ENCODE measurements at regions not wholly inside any gene's neighbourhood (a gene's known extent, or its start where the extent isn't known, plus 50 kb on each side); places are given as distances from the start of the nearest gene placed in this dataset.

DNA sequence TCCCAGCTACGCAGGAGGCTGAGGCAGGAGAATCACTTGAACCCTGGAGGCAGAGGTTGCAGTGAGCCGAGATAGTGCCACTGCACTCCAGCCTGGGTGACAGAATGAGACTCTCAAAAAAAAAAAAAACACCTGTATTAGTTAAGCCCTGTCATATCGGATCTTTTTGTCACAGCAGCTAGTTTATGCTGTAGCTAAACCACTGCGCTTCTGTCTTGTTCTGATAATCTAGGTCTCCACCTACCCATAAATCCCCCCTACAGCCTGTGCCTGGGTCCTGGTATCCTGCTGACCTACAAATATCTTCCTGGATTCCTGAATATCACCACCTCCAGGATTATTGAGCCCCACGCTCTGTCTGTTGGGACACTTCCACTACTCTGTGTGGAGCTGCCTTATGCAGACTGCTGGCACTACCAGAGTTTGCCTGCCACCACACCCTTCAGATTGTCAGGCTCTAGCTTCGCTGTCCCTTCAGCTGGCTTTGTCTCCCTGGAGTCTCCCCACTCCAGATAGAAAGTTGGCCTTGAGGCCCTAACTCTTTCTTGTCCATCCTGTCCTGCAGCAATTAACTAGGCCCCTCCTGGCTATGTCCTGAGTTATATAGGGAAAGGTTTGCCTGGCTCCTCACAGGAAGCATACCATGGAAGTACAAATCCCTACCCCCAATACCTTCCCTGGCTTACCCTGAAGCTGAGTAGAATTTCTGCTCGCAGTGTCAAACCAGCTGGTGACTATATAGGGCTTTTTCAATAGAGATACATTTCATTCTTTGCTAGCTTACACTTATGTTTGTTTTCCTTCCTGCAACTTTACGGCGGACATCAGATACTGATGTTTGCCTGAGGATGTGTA lies 136.0 kb upstream of the SERTAD2 start:
- WGBS, 2 donors (ENCODE audit: low coverage in 1 of 2): 83 to 86% methylated on average over 2 to 9 of the region's 9 CpGs

DNA sequence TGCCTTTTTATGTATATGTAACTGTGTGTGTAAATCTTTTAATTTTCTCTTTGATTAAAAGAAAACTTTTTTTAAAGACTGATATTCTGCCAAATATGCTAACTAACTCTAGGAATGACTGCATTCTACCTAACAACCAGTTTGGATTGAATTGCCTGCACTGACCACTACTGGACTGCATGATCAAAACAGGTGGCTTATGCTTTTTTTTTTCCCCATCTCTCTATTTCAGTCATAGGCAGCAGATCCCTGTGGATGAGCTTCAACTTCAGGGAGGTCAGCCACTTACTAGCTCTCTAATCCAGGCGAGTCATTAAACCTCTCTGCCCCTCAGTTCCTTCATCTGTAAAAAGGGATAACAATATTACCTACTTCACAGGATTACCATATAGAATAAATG lies 138.6 kb upstream of the SERTAD2 start:
- intact Hi-C loops (cut with DNase I; ENCODE audit: low total_unique reads): no loop called here
- H3K4me3 ChIP-seq: no peak overlapping the region
- WGBS, 2 donors (ENCODE audit: low coverage in 1 of 2): 100% methylated on average over 1 of the region's 1 CpG; no CpG with 5 or more reads in 1 of the 2 donors
- H3K36me3 ChIP-seq: no peaks in the 10 kb centered on the region
- peaks cover 0 to 10% (median 0%) of the 10 kb centered on the region in 4 donors for H3K4me1 ChIP-seq
- H3K27ac ChIP-seq: no peak overlapping the region
- in situ Hi-C loops (cut with MboI; ENCODE audit: low pct_ligation_motif_present in 1 of 4, low pct_unique_long_range_greater_than_20kb in 1 of 4, low sequenced_read_pairs in 3 of 4): no loop called here
- H3K9me3 ChIP-seq: no peaks in the 10 kb centered on the region
- DNase-seq: no peak
- TF ChIP-seq POLR2AphosphoS5 (IDR thresholded peaks at IDR 0.05) (no peak), POLR2A (IDR thresholded peaks at IDR 0.05) (no peak), EP300 (IDR thresholded peaks at IDR 0.05; ENCODE audit: low read depth) (no peak)
- TF ChIP-seq, protein P1, sequence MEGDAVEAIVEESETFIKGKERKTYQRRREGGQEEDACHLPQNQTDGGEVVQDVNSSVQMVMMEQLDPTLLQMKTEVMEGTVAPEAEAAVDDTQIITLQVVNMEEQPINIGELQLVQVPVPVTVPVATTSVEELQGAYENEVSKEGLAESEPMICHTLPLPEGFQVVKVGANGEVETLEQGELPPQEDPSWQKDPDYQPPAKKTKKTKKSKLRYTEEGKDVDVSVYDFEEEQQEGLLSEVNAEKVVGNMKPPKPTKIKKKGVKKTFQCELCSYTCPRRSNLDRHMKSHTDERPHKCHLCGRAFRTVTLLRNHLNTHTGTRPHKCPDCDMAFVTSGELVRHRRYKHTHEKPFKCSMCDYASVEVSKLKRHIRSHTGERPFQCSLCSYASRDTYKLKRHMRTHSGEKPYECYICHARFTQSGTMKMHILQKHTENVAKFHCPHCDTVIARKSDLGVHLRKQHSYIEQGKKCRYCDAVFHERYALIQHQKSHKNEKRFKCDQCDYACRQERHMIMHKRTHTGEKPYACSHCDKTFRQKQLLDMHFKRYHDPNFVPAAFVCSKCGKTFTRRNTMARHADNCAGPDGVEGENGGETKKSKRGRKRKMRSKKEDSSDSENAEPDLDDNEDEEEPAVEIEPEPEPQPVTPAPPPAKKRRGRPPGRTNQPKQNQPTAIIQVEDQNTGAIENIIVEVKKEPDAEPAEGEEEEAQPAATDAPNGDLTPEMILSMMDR (IDR thresholded peaks at IDR 0.05): no peak
- H3K27me3 ChIP-seq: no peaks in the 10 kb centered on the region

More for the DNA sequence above, 136.0 kb upstream of the SERTAD2 start:
- TF ChIP-seq EP300 (IDR thresholded peaks at IDR 0.05; ENCODE audit: low read depth) (no peak), POLR2AphosphoS5 (IDR thresholded peaks at IDR 0.05) (no peak), POLR2A (IDR thresholded peaks at IDR 0.05) (no peak)
- TF ChIP-seq, protein P1 (IDR thresholded peaks at IDR 0.05): no peak
- Histone ChIP-seq H3K36me3 (no peaks in the 10 kb centered on the region), H3K4me1 (peaks cover 0 to 7% (median 2%) of the 10 kb centered on the region in 4 donors), H3K9me3 (no peaks in the 10 kb centered on the region), H3K27ac (no peak overlapping the region), H3K4me3 (no peak overlapping the region), H3K27me3 (no peaks in the 10 kb centered on the region)
- in situ Hi-C loops (cut with MboI; ENCODE audit: low pct_ligation_motif_present in 1 of 4, low pct_unique_long_range_greater_than_20kb in 1 of 4, low sequenced_read_pairs in 3 of 4): no loop called here
- DNase-seq: no peak
- intact Hi-C loops (cut with DNase I; ENCODE audit: low total_unique reads): no loop called here

DNA sequence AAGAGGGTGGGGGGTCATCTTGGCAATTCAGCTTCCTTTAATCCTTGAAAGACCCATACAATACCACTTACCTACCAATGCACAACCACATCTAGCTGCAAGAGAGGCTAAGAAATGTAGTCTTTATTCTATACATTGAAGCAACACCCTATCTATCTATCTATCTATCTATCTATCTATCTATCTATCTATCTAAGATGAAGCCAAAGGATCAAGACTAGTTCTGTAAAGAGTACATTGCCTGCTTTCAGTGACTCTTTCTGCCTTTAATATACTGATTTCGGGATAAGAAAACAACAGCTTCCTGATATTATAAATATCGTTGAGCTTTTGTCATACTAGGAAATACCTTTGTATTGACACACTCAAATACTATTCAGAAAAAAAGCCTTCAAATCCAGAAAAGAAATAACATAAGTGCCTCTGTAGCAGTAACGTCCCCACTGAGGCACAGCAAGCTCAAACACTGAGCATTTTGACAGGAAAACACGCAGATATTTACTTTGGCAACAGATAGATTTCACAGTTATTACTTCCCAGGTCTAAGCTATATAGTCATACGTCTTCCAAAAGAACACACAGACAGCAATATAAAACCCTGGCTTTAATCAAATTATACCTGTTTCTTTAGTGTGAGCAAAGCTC lies 139.4 kb upstream of the SERTAD2 start:
- Histone ChIP-seq H3K27ac (no peak overlapping the region), H3K4me1 (peaks cover 0 to 18% (median 2%) of the 10 kb centered on the region in 4 donors), H3K9me3 (no peaks in the 10 kb centered on the region), H3K27me3 (no peaks in the 10 kb centered on the region), H3K4me3 (no peak overlapping the region), H3K36me3 (no peaks in the 10 kb centered on the region)
- DNase-seq: no peak
- no peak for TF ChIP-seq POLR2A (IDR thresholded peaks at IDR 0.05)
- no peak for TF ChIP-seq POLR2AphosphoS5 (IDR thresholded peaks at IDR 0.05)
- TF ChIP-seq, protein P1 (IDR thresholded peaks at IDR 0.05): no peak
- TF ChIP-seq EP300 (IDR thresholded peaks at IDR 0.05; ENCODE audit: low read depth): no peak
- intact Hi-C loops (cut with DNase I; ENCODE audit: low total_unique reads): no loop called here
- WGBS, 2 donors (ENCODE audit: low coverage in 1 of 2): 51 to 52% methylated on average over 5 of the region's 5 CpGs
- in situ Hi-C loops (cut with MboI; ENCODE audit: low pct_ligation_motif_present in 1 of 4, low pct_unique_long_range_greater_than_20kb in 1 of 4, low sequenced_read_pairs in 3 of 4): no loop called here

DNA sequence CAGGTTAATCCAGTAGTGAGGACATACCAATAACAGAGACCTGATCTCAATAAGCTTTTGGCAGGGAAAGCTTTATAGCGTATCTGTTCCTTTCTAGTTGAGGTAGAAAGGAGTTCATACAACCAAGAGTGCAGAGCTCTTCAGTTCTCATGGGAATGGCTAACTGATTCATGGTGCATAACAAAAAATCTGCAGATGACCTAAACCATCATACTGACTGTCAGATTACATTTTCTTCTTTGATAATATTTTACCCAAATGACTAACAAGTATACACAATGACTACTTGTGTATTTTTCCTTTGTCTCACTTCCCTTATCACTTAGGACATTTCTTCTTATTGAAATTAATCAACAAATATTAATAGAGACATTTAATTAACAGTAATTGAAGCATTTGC lies 140.0 kb upstream of the SERTAD2 start:
- Histone ChIP-seq H3K36me3 (no peaks in the 10 kb centered on the region), H3K4me1 (peaks cover 0 to 22% (median 2%) of the 10 kb centered on the region in 4 donors), H3K9me3 (no peaks in the 10 kb centered on the region), H3K27ac (no peak overlapping the region), H3K4me3 (no peak overlapping the region), H3K27me3 (no peaks in the 10 kb centered on the region)
- no peak for DNase-seq
- WGBS, 2 donors (ENCODE audit: low coverage in 1 of 2): 38 to 50% methylated on average over 1 of the region's 1 CpG
- in situ Hi-C loops (cut with MboI; ENCODE audit: low pct_ligation_motif_present in 1 of 4, low pct_unique_long_range_greater_than_20kb in 1 of 4, low sequenced_read_pairs in 3 of 4) (no loop called here), intact Hi-C loops (cut with DNase I; ENCODE audit: low total_unique reads) (no loop called here)
- TF ChIP-seq, protein P1 (IDR thresholded peaks at IDR 0.05): no peak
- TF ChIP-seq POLR2A (IDR thresholded peaks at IDR 0.05) (no peak), EP300 (IDR thresholded peaks at IDR 0.05; ENCODE audit: low read depth) (no peak)

Data from transverse colon (tissue), 4 donors.